ENCODE measurements at regions not wholly inside any gene's neighbourhood (a gene's known extent, or its start where the extent isn't known, plus 50 kb on each side); places are given as distances from the start of the nearest gene placed in this dataset.
"Not testable (repeated sequence)": the region's sequence is repeated elsewhere in the genome, so short reads cannot be mapped to it uniquely, and the experiment has no call there.

GRCh38 chr5:77866198-77866597 is 90.1 kb upstream of the TBCA start:
- no peak for DNase-seq
- POLR2A ChIA-PET: no interaction called here
- ATAC-seq: no peak
- Mint-ChIP-seq H3K27ac (no peak overlapping the region), H3K9me3 (no peaks in the 10 kb centered on the region), H3K27me3 (peaks cover 7% of the 10 kb centered on the region), H3K4me1 (ENCODE audit: low read depth) (no peaks in the 10 kb centered on the region), H3K36me3 (ENCODE audit: low read depth) (no peaks in the 10 kb centered on the region), H3K4me3 (no peak overlapping the region)
- intact Hi-C loops (cut with micrococcal nuclease): no loop called here
- CTCF ChIA-PET: no interaction called here
- no peak for TF ChIP-seq CTCF (IDR thresholded peaks at IDR 0.05)

GRCh38 chr5:77864997-77865396 is 88.9 kb upstream of the TBCA start:
- intact Hi-C loops (cut with micrococcal nuclease): no loop called here

GRCh38 chr5:77863181-77863580 is 87.0 kb upstream of the TBCA start:
- Mint-ChIP-seq H3K9me3 (no peaks in the 10 kb centered on the region), H3K27me3 (peaks cover 9% of the 10 kb centered on the region), H3K4me3 (no peak overlapping the region), H3K27ac (no peak overlapping the region), H3K36me3 (ENCODE audit: low read depth) (no peaks in the 10 kb centered on the region), H3K4me1 (ENCODE audit: low read depth) (no peaks in the 10 kb centered on the region)
- intact Hi-C loops (cut with micrococcal nuclease): no loop called here
- TF ChIP-seq CTCF (IDR thresholded peaks at IDR 0.05): no peak
- DNase-seq: no peak
- POLR2A ChIA-PET: interaction anchor here (1.1 kb wide), 1 partner anchor 890 kb away, joined by 3 read pairs; no protein-coding TSS in a partner anchor
- CTCF ChIA-PET: interaction anchor here (0.7 to 0.9 kb wide), 2 partner anchors 9 to 119 kb away, joined by 3 to 4 read pairs; no protein-coding TSS in a partner anchor
- no peak for ATAC-seq

More at GRCh38 chr5:77864997-77865396, 88.9 kb upstream of the TBCA start:
- H3K4me1 Mint-ChIP-seq (ENCODE audit: low read depth): no peaks in the 10 kb centered on the region
- H3K36me3 Mint-ChIP-seq (ENCODE audit: low read depth): no peaks in the 10 kb centered on the region
- peaks cover 9% of the 10 kb centered on the region for H3K27me3 Mint-ChIP-seq
- H3K9me3 Mint-ChIP-seq: no peaks in the 10 kb centered on the region
- POLR2A ChIA-PET: no interaction called here
- H3K4me3 Mint-ChIP-seq: no peak overlapping the region
- no peak for ATAC-seq
- no peak for DNase-seq
- no peak for TF ChIP-seq CTCF (IDR thresholded peaks at IDR 0.05)
- no peak overlapping the region for H3K27ac Mint-ChIP-seq
- CTCF ChIA-PET: no interaction called here

- ChIA-PET CTCF (interaction anchor here (0.9 kb wide), 1 partner anchor 300 kb away, joined by 3 read pairs; no protein-coding TSS in a partner anchor), POLR2A (no interaction called here)
- ATAC-seq (no peak), DNase-seq (no peak)
- intact Hi-C loops (cut with micrococcal nuclease): no loop called here
- Mint-ChIP-seq H3K4me3 (no peak overlapping the region), H3K27ac (no peak overlapping the region), H3K9me3 (no peaks in the 10 kb centered on the region), H3K36me3 (ENCODE audit: low read depth) (no peaks in the 10 kb centered on the region), H3K27me3 (peaks cover 12% of the 10 kb centered on the region), H3K4me1 (ENCODE audit: low read depth) (no peaks in the 10 kb centered on the region)
- TF ChIP-seq CTCF (IDR thresholded peaks at IDR 0.05): no peak
Observed at GRCh38 chr5:77861576-77861975, 85.4 kb upstream of the TBCA start.

GRCh38 chr5:77859306-77859705 is 83.2 kb upstream of the TBCA start:
- POLR2A ChIA-PET: no interaction called here

GRCh38 chr5:77858678-77859077 is 82.5 kb upstream of the TBCA start:
- H3K9me3 Mint-ChIP-seq; ATAC-seq; H3K4me1 Mint-ChIP-seq (ENCODE audit: low read depth); H3K27ac Mint-ChIP-seq; POLR2A ChIA-PET; DNase-seq; H3K4me3 Mint-ChIP-seq; CTCF ChIA-PET; H3K36me3 Mint-ChIP-seq (ENCODE audit: low read depth): not testable (repeated sequence)
- peaks cover 17% of the 10 kb centered on the region for H3K27me3 Mint-ChIP-seq
- intact Hi-C loops (cut with micrococcal nuclease): loop anchor here (10.0 kb wide), 1 partner anchor 116 kb away; no protein-coding TSS in a partner anchor

More at GRCh38 chr5:77859306-77859705, 83.2 kb upstream of the TBCA start:
- H3K27ac Mint-ChIP-seq: no peak overlapping the region
- TF ChIP-seq CTCF (IDR thresholded peaks at IDR 0.05): no peak
- ATAC-seq (no peak), DNase-seq (no peak)
- no peaks in the 10 kb centered on the region for H3K4me1 Mint-ChIP-seq (ENCODE audit: low read depth)
- peaks cover 17% of the 10 kb centered on the region for H3K27me3 Mint-ChIP-seq
- H3K36me3 Mint-ChIP-seq (ENCODE audit: low read depth): no peaks in the 10 kb centered on the region
- H3K9me3 Mint-ChIP-seq: no peaks in the 10 kb centered on the region
- CTCF ChIA-PET: no interaction called here
- intact Hi-C loops (cut with micrococcal nuclease): loop anchor here (10.0 kb wide), 1 partner anchor 115 kb away; no protein-coding TSS in a partner anchor
- no peak overlapping the region for H3K4me3 Mint-ChIP-seq

Data from activated CD8-positive, alpha-beta T cell treated with anti-CD3 and anti-CD28 coated beads for 36 hours (primary cell).